HG03108 (cell line): ENCODE measurements at regions not wholly inside any gene's neighbourhood (a gene's known extent, or its start where the extent isn't known, plus 50 kb on each side); places are given as distances from the start of the nearest gene placed in this dataset.

Experiments used
- ATAC-seq: cut with Tn5 transposase; IDR thresholded peaks from one replicate; pipeline ENCODE4 v1.9.1; 2021; ENCODE audit warnings: moderate library complexity; ENCODE audit not compliant: unreplicated experiment

DNA sequence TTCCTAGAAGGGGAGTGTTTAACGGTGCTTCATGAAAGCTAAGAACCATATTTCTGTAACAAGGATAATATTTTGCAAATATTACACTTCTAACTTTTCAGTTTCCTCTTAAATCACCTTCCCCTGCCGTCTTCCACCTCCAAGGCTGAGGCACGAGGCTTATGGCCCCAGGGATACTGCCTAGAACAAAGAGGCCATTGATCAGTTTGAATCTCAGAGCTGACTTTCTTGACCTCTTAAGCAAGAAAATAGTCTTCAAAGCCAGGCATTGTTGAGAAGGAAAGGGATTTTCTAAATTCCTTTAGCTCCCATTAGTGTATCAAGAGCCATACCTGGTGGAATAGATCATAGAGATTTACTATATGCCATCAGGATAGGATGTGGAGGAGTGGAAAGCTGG lies 566.2 kb downstream of the BNC2 start:
- no peak for ATAC-seq

DNA sequence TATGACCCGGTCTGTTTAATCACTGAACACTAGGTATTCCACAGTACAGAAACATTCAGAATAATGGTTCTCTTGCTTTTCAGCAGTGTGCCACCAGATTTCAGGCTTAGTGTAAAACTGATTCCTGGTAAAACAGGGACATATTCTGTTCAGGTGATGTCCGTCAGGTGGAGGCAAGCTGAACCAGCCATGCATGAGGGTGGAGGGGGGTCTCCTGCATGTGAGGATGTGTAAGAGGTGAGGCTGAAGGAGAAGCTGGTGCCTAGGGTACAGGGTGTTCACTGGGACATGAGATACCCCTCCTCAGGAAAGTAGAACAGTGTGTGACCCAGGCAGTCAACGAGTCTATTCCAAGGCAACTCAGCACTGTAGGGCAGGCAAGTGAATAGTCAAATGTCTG lies 563.9 kb downstream of the BNC2 start:
- no peak for ATAC-seq

DNA sequence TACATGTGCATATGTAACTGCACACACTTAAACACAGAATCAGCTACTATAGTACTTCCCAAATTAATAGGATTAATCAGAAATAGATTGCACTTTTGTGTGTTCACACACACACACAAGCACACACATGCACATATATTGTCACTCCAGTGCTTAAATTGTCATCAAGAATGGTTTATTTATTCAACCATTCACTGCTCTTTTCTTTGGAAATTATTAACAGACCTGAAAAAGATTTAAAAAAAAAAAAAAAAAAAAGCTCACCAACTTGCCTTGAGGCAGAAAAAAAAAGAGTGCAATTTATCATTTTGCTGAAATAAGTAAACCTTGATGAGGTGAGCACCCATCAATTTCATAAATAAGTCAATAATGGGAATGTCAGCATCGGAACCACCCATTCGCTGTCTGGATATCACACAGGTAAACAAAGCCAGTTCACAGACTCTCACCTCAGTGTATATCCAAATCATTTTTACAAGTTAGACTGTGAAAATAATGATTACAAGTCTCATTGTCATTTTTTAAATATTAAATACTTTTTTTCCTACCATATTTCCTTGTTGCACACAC lies 562.8 kb downstream of the BNC2 start:
- no peak for ATAC-seq

DNA sequence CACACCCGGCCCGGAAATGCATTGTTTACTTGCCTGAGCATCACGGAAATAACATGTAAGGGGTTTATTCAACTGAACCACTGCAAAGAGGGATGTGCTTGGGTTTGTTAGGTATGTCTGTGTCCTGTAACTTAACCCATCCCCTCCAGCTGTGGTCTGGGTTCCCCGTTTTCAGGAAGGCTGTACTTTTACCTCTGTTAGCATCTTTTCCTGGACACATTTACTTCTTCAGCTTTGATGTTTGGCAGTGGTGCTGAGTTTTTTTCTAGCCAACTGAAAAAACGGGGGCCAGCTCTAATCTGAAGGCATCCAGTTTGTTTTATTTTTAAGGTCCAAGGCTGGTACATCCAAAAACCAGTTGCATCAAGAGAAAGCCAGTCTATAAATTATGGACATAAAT lies 561.8 kb downstream of the BNC2 start:
- no peak for ATAC-seq

DNA sequence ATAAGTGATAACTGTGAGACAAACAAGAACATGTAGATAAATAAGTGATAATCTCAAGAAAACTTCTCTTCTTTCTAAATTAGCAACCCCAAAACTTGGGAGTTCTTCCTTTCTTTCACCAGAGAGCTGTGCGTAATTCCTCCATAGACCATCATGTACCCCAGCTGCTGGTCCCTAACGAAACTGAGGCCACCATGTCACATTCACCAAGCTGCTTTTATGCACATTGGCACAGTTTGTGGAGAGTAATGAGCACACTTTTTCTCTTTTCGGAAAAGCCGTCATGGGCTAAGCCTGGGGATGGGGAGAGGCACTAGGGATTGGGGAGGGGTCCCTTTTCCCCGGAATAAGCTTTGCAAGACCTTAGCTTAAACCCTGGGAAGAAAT lies 561.4 kb downstream of the BNC2 start:
- ATAC-seq = no peak

DNA sequence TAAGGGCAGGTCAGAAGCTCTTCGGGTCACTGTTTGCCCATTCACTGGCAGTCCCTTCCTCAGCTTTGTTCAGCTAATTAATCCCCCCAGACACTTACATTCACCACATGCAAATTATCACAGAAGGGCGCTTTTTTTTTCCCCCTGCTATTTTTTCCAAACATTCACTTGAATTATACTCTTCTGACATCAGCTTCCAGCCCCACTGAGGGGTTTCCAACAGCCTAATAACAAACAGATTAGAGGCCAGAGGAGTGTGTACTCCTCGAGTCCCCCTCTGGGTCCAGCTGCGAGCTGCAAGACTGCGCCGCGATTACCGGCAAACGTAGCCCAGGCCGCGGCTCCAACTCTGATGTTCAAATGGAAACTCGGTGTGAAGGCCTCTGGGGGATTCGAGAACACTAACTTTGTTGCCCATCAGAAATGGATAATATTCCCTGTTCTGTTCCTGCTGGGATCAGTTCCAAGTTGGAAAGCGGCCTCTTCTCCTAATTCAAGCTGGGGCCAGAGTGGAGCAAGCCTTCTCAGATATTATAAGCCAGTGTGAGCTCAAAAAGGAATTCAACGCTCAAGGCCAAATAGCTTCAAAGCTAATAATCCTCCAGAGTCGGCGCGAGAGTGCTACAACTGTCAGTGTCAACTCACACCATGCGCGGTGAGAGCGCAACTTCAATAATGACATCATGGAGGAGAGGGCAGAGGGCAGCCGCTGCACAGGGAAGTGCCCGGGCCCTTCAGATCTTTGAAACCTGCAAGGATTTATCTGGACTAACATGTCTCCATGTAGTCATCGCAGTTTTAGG lies 560.8 kb downstream of the BNC2 start:
- ATAC-seq = no peak

DNA sequence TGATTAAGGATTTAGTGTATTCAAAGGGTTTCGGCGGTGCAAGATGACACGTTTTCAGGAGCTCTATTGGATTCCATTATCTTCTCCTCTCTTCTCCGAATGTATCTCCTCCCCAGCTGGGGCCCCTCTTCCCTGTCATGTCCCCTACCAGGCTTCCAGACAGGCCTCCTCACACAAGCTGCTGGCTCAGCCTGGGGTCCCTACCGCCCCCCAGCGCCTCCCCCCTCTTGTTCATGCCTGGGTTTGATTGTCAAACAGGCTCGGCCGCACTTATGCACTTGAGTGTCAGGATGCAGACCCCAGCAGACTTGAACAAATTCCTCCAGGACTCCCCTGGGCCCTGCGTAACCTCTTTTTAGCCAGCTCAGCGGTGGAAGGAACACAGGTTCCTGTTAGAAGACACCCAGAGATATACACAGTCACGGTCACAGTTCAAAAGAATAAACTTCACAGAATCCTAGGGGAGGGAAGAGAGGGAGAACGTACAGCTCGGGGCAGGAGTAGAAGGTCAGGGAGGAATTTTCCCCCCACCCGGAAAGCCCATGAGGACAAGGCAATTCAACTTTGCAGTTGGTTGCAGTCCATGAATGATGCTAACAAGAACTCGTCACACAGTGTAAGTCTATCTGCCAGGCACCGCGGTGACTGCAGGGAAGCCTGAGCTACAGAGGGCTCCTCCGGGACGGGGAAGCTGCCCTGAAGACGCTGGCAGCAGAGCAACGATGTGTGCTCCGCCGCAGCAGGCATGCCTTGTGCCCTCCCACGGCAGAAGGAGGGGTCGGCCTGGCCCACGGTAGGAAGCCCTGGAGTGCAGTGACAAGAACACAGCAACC lies 560.0 kb downstream of the BNC2 start:
- ATAC-seq = no peak

DNA sequence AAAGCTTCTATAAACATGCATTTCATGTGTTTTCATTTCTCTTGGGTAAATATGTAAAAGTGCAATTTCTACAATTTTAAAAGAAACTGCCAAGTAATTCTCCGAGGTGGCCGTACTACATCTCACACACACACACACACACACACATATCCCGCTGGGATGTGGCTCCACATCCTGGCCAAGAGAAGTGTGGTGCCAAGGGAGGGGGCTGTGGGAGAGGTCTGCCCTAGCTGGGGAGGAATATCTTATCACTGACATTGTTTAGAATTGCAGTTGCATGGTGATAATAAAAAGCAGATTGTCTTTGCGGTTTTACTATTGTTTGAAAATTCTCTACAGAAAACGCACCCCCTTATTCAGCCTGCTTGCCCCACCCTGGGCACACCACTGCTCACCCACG lies 558.4 kb downstream of the BNC2 start:
- no peak for ATAC-seq

DNA sequence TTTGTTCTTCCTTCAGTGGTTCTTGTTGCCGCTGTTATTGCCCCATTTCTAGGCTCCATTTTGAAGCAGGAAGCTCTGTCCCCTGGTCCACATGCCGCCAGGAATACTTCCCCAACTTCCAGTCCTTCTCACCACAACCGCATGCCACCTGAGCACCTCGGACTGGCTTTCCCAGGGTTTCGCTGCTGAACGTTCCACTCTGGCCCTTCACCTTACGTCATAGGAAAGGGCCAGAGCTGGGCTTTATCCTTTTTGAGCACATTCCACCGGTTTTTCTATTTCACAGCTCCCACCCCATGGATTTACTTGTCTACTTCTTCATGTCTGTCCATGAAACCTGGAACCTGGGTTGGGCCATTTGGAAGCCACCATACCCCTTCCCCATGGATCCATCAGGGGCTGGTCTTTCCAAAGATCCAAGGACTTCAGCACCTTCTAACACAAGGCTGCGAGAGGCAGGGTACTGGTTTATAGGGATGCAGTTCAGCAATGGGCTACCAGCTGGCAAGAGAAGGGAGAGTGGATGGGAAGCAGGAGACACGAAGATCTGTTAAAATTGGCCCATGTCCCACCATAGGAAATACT lies 557.4 kb downstream of the BNC2 start:
- no peak for ATAC-seq

DNA sequence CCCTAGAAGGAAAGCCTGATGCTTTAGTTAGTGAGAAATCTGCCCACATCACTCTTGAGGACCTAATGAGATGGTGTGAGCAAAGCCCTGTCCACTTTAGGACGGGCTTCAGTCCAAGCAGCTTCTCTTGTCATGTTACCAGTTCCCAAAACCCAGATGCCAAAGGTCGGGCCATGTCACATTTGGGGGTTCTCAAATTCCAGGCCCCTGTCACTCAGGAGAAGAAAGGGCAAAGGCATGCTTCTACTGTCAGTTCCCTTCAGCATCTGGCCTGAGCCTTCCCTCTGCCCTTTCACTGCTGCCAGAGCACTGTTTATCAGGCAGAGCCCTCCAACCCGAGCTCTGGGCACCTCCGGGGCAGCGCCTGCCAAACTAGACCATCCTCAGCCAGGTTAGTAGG lies 556.0 kb downstream of the BNC2 start:
- no peak for ATAC-seq

DNA sequence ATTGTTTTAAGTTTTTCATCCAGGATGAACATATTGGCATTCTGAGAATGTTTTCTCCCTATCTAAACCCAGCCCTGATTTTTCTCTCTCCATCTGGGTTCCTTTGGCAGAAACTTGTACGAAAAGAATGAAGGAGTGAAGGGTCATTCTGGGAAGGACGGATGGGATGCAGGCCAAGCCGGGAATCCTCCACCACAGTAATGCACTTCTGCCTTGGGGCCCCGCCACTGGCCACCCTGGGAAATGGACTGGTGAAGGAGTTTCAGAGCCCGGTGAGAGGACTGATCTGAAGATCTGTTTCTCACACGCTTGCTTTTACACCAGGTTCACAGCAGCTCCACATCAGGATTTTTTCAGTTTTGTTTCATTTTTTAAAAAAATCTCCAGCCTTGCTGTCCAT lies 554.8 kb downstream of the BNC2 start:
- no peak for ATAC-seq

DNA sequence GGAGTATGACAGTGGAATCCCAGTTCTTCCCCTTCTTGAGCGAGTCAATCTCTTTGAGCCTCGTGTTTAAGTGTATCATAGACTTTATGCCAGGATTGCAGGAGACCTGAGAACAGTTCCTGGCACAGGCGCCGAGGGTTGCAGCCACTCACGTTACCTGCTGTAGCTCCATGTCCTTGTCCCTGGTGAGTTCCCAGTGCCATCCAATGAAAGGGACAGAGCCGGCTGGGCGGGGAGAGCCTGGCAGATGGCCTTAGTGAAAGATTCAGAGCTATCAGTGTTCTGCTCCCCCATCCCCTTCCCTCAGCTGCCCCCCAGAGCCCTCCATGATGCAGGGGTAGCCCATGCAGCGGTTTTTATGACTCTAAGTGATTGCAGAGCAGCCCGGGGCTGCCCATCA lies 554.0 kb downstream of the BNC2 start:
- ATAC-seq = no peak

DNA sequence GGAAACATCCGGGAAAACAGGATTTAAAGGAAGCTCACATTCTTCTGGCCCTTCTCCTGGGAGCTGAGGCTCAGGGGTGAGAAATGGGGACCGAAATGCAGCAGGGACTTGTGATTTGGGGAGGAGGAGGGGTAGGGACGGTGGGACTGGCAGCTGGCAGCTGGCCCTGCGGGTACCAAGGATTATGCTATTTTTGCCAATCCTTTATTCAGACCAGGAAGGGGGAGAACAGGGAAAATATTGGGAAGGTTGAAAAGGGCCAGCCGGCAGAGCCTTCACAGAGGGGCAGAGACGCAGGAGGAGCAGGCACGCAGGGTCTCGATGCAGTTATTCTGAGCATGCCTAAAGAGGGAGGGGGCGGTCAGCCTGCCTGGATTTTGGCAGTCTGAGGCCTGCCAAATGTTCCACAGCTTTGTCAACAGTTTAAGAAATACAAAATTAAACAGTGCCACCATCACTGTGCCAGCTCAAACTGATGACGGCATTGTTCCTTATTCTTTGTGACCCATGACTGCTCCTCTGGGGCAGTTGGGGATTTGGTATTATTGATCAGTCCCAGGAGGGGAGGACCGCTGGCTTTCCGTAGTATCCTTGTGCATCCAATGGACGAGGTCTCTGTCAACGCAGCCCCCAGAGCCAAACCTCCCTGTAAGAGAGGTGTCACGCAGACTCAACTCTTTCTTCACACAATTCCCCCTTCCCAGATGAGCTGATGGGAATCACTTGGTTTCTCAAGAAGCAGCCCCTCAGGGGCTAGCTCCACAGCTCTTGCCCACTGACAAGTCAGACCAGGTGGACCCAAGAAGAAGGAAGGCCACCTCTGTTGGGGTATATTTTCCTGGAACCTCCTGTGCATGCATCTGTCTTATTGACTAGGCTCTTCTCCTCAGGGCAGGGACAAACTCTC lies 553.3 kb downstream of the BNC2 start:
- ATAC-seq = no peak

DNA sequence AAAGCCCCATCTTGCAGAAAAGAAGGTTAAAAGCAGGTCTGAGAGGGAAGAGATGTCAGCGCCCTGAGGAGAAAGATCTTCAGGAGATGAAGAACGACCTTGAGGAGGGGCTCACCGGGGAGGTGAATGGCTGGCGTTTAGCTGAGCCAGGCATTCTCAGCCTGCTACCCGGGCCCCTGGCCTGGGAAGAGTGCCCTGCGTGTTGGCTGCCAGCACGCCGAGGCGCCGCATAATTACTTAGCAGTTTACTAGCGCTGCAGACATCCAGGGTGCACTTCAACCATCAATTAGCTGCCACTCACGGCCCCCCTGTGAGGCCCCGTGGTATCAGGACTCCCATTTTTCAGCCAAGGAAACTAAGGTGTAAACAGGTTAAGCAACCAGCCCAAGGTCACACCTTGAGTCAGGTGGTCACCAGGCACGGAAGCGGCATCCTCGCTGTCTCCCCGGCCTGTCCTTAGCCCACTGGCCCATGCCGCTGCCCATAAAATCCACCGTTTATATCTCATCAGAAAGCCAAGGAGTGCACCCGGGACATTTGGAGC lies 551.9 kb downstream of the BNC2 start:
- ATAC-seq = no peak

DNA sequence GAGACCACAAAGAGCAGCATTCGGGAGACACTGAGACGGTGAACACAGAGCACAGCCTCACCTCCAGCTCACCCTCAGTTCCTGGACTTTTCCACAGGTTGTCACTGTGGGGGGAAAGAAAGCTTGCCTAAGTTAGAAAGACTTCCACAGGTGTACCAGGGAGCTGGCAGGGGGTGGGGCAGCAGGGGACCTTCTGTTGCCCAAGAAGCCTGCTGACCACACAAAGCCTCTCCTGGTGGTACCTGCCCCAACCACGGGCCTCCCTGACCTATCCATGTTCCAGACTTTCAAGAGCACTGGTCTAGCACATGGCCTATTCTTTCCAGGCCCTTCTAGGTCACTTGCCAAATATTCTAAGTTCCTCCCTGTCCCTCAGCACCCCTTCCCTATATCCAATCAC lies 550.8 kb downstream of the BNC2 start:
- no peak for ATAC-seq

DNA sequence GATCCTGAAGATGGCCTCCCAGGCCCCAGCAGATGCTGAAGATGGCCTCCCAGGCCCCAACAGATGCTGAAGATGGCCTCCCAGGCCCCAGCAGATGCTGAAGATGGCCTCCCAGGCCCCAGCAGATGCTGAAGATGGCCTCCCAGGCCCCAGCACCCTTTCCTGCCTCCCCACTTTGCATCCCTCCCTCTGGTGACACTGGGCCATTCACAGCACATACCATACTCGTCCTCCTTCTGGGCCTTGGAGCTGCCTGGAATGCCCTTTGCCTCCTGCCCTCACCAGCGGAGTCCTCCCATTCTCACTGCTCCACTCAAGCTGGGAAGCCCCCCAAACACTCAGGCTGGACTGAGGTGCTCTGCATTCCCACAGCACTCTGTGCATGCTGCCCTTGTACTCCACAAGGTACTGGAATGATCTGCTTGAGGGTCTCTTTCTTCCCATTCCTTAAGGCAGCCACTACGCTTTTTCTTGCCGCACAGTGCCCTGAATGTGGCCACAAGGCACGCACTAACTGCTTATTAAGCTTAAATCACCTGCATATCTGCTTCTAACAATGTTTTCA lies 550.0 kb downstream of the BNC2 start:
- ATAC-seq = no peak

DNA sequence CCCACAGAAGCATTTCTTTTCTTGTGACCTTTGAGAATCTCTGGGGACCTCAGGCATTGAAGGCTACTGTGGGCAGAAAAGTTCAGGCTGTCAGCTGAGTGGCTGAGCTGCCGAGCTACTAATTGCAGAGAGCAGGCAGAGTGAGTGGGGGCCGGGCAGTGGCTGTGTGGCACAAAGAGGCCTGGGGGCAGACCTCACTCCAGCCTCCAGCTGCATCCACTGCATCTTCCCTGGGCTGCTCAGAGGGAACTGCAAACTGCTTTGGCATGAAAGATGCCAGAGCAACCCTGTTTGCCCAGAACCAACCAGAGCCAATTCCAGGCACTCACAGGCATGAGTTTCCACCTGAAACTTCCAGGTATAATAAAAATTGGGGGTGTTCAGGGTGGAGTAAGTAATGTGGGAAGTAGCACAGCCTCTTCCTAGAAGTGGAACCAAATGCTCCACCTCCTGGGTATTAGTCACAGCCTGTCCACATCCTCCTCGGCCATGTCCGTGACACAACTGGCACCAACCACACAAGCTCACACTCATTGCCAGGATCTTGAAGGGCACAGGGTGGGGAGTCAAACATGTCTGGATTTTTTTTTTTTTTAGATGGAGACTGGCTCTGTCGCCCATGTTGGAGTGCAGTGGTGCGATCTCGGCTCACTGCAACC lies 548.9 kb downstream of the BNC2 start:
- no peak for ATAC-seq

DNA sequence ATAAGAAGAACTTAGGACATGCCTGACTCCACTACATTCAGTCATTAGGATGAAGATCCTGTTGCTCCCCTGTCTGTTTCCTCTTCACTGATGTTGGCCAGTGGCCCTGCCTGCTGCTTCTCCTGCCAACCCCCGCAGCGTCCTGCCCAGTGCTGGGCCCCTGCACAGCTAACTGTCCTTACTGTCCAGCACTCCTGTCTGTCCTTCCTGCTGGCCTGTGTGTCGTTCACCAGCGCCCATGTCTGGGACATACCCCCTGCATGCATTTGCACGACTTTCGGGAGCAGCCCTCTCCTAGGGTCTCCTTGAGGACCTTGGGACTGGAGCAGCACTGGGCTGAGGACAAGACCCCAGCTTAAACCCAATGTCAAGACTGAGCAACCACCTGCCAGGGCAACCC lies 547.6 kb downstream of the BNC2 start:
- no peak for ATAC-seq

DNA sequence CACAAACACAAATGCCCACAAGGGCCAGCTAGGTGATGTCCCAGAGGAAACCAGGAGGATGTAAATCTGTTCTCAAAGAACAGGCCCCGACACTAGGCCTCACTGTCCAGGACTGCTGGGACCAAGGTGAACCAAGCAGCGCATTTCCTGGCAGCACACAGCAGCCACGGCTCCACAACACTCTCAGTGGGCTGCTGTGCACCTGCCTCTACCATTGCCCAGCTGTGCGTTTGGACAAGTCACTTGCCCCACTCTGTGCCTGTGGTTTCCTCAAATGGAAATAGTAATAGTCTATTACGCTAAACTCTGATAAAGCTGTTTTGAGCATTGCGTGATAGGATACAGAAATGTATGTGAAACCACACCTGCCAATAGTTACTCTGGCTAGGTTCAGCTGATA lies 544.5 kb downstream of the BNC2 start:
- no peak for ATAC-seq

DNA sequence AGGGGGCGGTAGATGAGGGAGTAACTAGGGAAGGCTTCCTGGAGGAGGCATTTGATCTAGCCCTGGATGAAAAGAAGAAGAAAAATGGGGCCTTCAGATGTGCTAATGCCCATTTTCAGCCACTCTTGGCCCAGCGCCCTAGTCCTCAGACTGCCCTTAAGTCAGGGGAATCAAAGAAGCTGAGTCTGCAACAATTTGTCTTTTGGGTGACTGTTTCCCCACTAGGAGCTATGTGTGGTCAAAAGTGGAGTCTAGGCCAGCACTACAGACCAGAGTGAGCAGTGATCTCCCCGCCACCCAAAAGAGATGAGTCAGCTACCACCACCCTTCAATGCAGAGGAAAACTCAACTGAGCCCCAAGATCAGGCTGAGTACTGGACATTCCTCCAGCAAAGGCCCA lies 542.1 kb downstream of the BNC2 start:
- no peak for ATAC-seq
